IPS-15b (cell line): ENCODE measurements at regions not wholly inside any gene's neighbourhood (a gene's known extent, or its start where the extent isn't known, plus 50 kb on each side); places are given as distances from the start of the nearest gene placed in this dataset.

ENCODE experiments used
- H3K27me3 ChIP-seq: one replicate; pipeline ENCODE4 v1.6.1; 2013; ENCODE audit warnings: low read length; ENCODE audit not compliant: control insufficient read depth, insufficient read depth
- H3K36me3 ChIP-seq: one replicate; pipeline ENCODE4 v1.6.1; 2013; ENCODE audit warnings: low read length; ENCODE audit not compliant: control insufficient read depth, insufficient read depth
- H3K4me1 ChIP-seq: one replicate; pipeline ENCODE4 v1.6.1; 2013; ENCODE audit warnings: mild to moderate bottlenecking, low read length; ENCODE audit not compliant: control insufficient read depth, insufficient read depth
- H3K4me3 ChIP-seq: one replicate; pipeline ENCODE4 v1.5.1; 2013; ENCODE audit warnings: low read depth, low read length
- H3K9ac ChIP-seq: one replicate; pipeline ENCODE4 v1.6.1; 2013; ENCODE audit warnings: low read depth, mild to moderate bottlenecking, low read length
- H3K9me3 ChIP-seq: one replicate; pipeline ENCODE4 v1.6.1; 2013; ENCODE audit warnings: mild to moderate bottlenecking, low read length; ENCODE audit not compliant: control insufficient read depth, insufficient read depth

GRCh38 chr1:221910222-221910621 is 168.3 kb upstream of the DUSP10 start:
- no peaks in the 10 kb centered on the region for H3K27me3 ChIP-seq
- no peaks in the 10 kb centered on the region for H3K9me3 ChIP-seq
- H3K4me3 ChIP-seq: no peak overlapping the region
- no peaks in the 10 kb centered on the region for H3K4me1 ChIP-seq
- no peak overlapping the region for H3K9ac ChIP-seq
- H3K36me3 ChIP-seq: no peaks in the 10 kb centered on the region

DNA sequence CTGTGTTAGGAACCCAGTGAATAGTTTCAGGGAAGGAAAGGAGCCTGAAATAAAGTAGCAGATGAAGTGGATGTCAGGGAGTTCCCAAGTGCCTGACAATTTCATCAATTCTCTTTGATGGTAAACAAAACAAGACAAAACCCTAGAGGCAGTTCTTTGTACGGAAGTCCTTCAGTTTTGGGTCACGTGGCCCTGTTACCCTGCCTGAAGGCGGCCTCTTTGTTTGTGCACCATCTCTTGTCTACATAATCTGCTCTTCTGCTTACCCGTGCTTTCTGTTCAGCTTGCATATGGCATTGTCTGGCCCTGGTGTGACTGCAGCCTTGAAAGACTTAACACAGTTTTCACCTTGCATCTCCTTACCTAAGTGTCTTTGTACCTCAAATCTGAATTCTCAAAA is 166.7 kb upstream of the DUSP10 start:
- Histone ChIP-seq H3K4me3 (no peak overlapping the region), H3K4me1 (no peaks in the 10 kb centered on the region), H3K27me3 (no peaks in the 10 kb centered on the region), H3K9me3 (no peaks in the 10 kb centered on the region), H3K36me3 (no peaks in the 10 kb centered on the region), H3K9ac (no peak overlapping the region)

DNA sequence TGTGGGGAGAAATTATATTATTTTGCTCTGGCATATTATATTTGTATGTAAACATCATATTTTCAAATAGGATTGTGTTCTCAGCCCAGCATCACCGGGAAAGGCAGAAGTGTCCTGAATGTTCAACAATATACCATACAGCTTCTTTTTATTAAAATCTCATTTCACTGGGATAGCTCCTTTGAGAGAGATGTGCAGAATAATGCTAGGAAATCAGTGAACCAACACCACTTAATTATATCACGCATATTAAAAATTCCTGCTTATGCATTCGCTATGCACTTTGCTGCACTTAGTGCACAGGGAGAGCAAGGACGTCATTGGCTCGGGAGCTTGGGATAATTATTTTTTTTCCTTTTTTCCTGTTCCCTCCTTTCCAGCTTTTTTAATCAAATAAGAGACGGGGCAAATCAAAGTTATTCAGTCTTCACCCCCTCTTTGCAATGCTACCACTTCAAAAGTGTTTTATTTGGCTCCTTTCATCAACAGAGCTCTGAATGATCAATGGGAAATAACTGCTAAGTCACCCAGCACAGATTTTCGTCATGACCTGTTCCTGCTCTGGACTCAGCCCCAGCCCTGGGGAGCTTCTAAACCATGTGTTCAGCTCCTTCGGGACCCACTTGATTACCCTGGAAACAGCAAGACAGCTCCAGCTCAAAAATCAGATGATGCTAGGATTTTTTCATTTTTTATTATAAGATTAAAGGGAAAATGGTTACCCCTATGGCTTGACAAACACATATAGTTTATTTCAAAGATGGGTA is 165.5 kb upstream of the DUSP10 start:
- Histone ChIP-seq H3K9ac (no peak overlapping the region), H3K9me3 (no peaks in the 10 kb centered on the region), H3K36me3 (no peaks in the 10 kb centered on the region), H3K4me3 (no peak overlapping the region), H3K27me3 (no peaks in the 10 kb centered on the region), H3K4me1 (no peaks in the 10 kb centered on the region)

- Histone ChIP-seq H3K27me3 (no peaks in the 10 kb centered on the region), H3K9ac (no peak overlapping the region), H3K4me3 (no peak overlapping the region), H3K4me1 (no peaks in the 10 kb centered on the region), H3K36me3 (no peaks in the 10 kb centered on the region), H3K9me3 (no peaks in the 10 kb centered on the region)
Observed at GRCh38 chr1:221905802-221906201, 163.9 kb upstream of the DUSP10 start.

- no peaks in the 10 kb centered on the region for H3K36me3 ChIP-seq
Observed at GRCh38 chr1:221904319-221904718, 162.4 kb upstream of the DUSP10 start.

GRCh38 chr1:221903594-221903993 is 161.7 kb upstream of the DUSP10 start:
- H3K4me3 ChIP-seq: no peak overlapping the region
- no peaks in the 10 kb centered on the region for H3K27me3 ChIP-seq
- no peak overlapping the region for H3K9ac ChIP-seq
- H3K9me3 ChIP-seq: no peaks in the 10 kb centered on the region
- H3K4me1 ChIP-seq: no peaks in the 10 kb centered on the region
- no peaks in the 10 kb centered on the region for H3K36me3 ChIP-seq

More at GRCh38 chr1:221904319-221904718, 162.4 kb upstream of the DUSP10 start:
- Histone ChIP-seq H3K9me3 (no peaks in the 10 kb centered on the region), H3K9ac (no peak overlapping the region), H3K27me3 (no peaks in the 10 kb centered on the region), H3K4me1 (no peaks in the 10 kb centered on the region), H3K4me3 (no peak overlapping the region)

DNA sequence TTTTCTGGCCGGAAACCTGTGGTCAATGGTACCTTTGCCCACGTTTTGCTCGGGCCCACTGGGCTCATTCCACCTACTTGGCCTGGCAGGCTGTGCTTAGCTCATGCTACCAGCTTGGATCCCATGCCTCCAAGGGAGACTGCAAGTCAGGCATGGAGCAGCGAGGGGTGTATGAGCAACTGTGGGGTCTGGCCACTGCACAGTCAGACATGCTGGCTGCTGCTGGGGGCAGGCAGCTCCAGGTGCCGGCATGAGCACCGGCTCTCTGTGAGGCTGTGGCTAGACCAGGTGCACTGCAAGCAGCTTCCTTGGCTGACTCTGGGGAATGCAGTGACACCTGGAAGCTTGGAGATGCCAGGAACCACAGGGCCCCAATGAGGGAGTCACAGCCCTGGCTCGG is 161.1 kb upstream of the DUSP10 start:
- Histone ChIP-seq H3K9me3 (no peaks in the 10 kb centered on the region), H3K36me3 (no peaks in the 10 kb centered on the region), H3K4me3 (no peak overlapping the region), H3K27me3 (no peaks in the 10 kb centered on the region), H3K9ac (no peak overlapping the region), H3K4me1 (no peaks in the 10 kb centered on the region)

GRCh38 chr1:221900678-221901077 is 158.8 kb upstream of the DUSP10 start:
- Histone ChIP-seq H3K9ac (no peak overlapping the region), H3K4me1 (no peaks in the 10 kb centered on the region), H3K9me3 (no peaks in the 10 kb centered on the region), H3K36me3 (no peaks in the 10 kb centered on the region), H3K4me3 (no peak overlapping the region), H3K27me3 (no peaks in the 10 kb centered on the region)

GRCh38 chr1:221897321-221897721 is 155.4 kb upstream of the DUSP10 start:
- Histone ChIP-seq H3K27me3 (no peaks in the 10 kb centered on the region), H3K9me3 (no peaks in the 10 kb centered on the region), H3K4me3 (no peak overlapping the region), H3K9ac (no peak overlapping the region), H3K36me3 (no peaks in the 10 kb centered on the region), H3K4me1 (no peaks in the 10 kb centered on the region)

- Histone ChIP-seq H3K4me1 (no peaks in the 10 kb centered on the region), H3K4me3 (no peak overlapping the region), H3K27me3 (no peaks in the 10 kb centered on the region), H3K36me3 (no peaks in the 10 kb centered on the region), H3K9me3 (no peaks in the 10 kb centered on the region), H3K9ac (no peak overlapping the region)
Observed at GRCh38 chr1:221892301-221892830, 150.5 kb upstream of the DUSP10 start.

DNA sequence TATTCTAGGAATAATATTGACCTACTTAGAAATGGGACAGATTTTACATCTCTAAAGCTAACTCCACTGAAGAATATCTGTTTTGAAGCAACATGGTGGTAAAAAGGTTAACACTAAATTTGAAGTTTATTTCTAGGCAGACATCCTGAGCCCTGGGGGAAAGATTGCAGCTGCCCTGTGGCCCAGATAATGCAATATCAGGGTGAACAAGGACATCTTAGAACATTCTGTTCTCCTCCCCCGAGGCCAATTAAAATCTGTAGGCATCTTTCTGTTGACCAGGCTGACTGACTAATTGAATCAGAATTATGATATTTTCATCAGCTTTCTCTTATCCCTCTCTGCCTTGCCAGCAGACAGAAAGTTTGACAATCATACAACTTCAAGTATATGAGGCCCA is 149.8 kb upstream of the DUSP10 start:
- H3K9me3 ChIP-seq: no peaks in the 10 kb centered on the region
- no peaks in the 10 kb centered on the region for H3K27me3 ChIP-seq
- no peak overlapping the region for H3K9ac ChIP-seq
- no peak overlapping the region for H3K4me3 ChIP-seq
- H3K36me3 ChIP-seq: no peaks in the 10 kb centered on the region
- no peaks in the 10 kb centered on the region for H3K4me1 ChIP-seq

GRCh38 chr1:221888801-221889200 is 146.9 kb upstream of the DUSP10 start:
- Histone ChIP-seq H3K4me3 (no peak overlapping the region), H3K27me3 (no peaks in the 10 kb centered on the region), H3K4me1 (no peaks in the 10 kb centered on the region), H3K36me3 (no peaks in the 10 kb centered on the region), H3K9ac (no peak overlapping the region), H3K9me3 (no peaks in the 10 kb centered on the region)
